Caki2 (cell line): ENCODE measurements at regions not wholly inside any gene's neighbourhood (a gene's known extent, or its start where the extent isn't known, plus 50 kb on each side); places are given as distances from the start of the nearest gene placed in this dataset.
"Not testable (repeated sequence)": the region's sequence is repeated elsewhere in the genome, so short reads cannot be mapped to it uniquely, and the experiment has no call there.

Experiments
- DNase-seq: peaks from one replicate; pipeline ENCODE4 v3.0.0-alpha.2; 2015; ENCODE audit warnings: low read depth
- in situ Hi-C: cut with HindIII; loops from 2 replicates; pipeline ENCODE4 v1.10.0; 2016; ENCODE audit warnings: low sequenced_read_pairs, low pct_unique_long_range_greater_than_20kb, mixed read lengths

GRCh38 chr6:12484519-12484918 is 194.4 kb downstream of the EDN1 start:
- DNase-seq = no peak
- in situ Hi-C loops = no loop called here

GRCh38 chr6:12485226-12485764 is 195.1 kb downstream of the EDN1 start:
- DNase-seq = no peak
- in situ Hi-C loops = no loop called here

DNA sequence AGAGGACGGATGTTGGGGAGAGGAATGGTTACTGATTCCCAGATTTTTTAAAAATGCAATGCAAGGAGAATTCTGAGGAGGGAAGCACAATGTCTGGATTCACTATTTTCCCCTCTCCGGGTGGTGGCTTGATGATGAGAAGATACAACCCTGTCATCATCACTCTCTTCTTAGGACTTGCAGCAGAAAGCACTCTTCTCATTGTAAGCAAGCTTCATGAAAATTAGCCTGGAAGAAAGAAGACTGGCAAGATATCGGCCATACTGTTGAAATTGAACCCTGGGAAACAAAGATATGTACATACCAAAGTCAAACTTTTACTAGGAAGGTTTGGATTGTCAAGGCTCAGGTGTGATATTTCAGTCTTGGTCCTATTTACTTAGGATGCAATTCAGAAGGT is 195.7 kb downstream of the EDN1 start:
- in situ Hi-C loops = no loop called here
- DNase-seq = no peak

DNA sequence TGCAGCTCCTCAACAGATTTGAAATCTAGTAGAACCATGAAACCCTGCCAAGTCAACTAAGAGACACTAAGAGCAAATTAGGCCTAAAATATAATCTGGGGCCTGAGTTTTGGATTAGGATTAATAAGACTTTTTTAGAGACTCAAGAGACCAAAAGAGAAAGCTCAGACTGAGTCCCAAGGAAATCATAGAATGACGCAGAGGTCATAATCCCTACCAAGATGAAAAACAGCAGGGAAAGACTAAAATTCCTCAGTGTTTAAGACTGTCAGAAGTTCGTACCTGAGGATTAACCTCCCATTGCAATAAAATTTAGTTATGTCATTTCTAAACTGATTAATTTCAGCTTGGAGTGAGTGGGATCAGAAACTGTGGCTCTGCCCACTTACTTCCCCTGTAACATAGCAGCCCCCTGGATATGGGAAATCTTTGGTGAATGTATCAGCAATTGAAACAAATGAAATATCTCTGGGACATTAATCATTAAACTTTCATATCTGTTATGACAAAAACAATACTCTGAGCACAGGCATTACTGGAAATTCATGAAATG is 200.3 kb downstream of the EDN1 start:
- in situ Hi-C loops = no loop called here
- no peak for DNase-seq

GRCh38 chr6:12490904-12491571 is 200.9 kb downstream of the EDN1 start:
- DNase-seq = peak; percentile 4

DNA sequence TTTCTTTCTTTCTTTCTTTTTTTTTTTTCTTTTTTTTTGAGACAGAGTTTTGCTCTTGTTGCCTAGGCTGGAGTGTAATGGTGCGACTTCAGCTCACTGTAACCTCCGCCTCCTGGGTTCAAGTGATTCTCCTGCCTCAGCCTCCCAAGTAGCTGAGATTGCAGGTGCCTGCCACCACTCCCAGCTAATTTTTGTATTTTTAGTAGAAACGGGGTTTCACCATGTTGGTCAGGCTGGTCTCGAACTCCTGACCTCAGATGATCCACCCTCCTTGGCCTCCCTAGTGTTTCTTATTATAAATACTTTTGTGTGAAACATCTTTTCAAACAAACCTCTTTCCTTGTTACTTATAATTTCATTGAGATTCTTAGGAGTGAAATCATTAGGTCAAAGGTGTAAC is 202.8 kb downstream of the EDN1 start:
- DNase-seq, in situ Hi-C loops: not testable (repeated sequence)

More at GRCh38 chr6:12490904-12491571, 200.9 kb downstream of the EDN1 start:
- in situ Hi-C loops = no loop called here

- DNase-seq = no peak
- in situ Hi-C loops = no loop called here
Observed at GRCh38 chr6:12493446-12493845, 203.3 kb downstream of the EDN1 start.

DNA sequence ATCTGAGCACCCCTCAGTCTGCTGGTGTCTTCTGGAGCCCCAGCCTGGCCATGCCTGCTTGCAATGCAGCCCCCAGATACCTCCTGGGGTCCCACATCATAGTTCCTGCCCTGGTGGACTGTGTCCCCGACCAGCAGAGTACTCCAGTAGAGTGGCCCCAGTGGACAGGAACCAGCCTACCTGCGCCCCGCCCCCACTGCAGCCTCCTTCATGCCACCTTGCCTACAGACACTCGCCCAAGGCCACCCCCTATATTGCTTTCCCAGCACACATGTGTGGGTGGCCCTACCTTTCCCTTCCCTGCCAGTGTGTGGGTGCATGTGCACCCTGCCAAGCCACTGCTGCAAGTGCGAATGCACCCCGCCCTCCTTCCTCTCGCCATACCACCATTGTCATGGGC is 204.0 kb downstream of the EDN1 start:
- no peak for DNase-seq
- in situ Hi-C loops = no loop called here

DNA sequence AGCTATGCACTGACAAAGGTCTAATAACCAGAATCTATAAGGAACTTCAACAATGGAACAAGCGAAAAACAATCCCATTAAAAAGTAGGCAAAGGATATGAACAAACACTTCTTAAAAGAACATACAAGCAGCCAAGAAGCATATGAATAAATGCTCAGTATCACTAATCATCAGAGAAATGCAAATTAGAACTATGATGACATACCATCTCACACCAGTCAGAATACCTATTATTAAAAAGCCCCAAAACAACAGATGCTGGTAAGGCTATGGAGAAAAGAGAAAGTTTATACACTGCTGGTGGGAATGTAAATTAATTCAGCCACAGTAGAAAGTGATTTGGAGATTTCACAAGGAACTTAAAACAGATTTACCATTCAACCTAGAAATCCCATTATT is 211.8 kb downstream of the EDN1 start:
- no peak for DNase-seq
- in situ Hi-C loops = no loop called here

GRCh38 chr6:12504325-12504966 is 212.1 kb upstream of the PHACTR1 start:
- in situ Hi-C loops = no loop called here
- DNase-seq = no peak

- in situ Hi-C loops = no loop called here
- DNase-seq = no peak
Observed at GRCh38 chr6:12505486-12505885, 211.1 kb upstream of the PHACTR1 start.

DNA sequence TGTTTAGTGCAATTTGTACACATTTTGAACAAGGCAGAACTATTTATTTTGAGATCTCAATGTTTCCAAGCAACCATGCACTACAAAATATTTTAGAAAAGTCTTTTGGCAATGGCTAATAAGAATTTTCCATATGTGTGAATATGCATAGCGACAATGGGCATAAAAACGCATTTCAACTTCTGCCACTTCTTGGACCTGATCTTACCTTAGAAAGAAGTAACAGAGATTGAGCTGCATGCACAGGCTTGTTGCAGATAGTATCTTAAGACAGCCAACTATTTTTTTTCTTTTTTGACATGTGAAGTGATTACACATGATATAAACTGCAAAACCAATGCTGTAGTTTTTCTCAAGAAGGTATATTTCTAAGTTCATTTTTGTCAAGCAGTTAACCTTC is 210.4 kb upstream of the PHACTR1 start:
- no peak for DNase-seq
- in situ Hi-C loops = no loop called here

DNA sequence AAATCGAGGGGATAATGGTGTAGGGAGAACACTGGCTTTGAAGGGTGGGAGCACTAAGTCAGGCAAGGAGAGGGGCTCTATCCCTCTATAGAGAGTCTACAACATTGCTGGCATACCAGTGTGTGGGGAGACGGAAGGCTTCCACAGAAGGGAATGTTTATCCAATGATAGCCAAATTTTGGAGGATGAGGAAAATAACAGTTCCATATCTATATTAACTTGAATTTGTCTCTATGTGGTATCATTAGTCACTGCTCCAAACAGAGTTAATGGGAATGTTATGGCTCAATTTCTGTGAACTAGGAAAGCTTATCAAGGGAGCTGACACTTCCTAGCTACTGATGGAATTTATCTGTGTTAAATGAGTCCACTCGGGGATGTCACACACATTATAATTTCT is 208.9 kb upstream of the PHACTR1 start:
- in situ Hi-C loops = no loop called here
- DNase-seq = no peak

DNA sequence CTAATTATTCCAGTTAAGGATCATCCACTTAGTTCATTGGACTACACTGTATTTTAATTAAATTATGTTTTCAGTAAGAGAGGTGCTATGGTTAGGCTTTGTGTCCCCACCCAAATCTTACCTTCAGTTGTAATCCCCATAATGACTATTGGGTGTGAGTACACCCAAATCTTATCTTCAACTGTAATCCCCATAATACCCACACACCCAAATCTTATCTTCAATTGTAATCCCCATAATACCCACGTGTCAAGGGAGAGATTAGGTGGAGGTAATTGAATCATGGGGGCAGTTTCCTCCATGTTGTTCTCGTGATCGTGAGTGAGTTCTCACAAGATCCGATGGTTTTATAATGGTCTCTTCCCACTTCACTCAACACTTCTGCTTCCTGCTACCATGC is 208.0 kb upstream of the PHACTR1 start:
- DNase-seq = no peak
- in situ Hi-C loops = no loop called here

- no peak for DNase-seq
- in situ Hi-C loops = no loop called here
Observed at GRCh38 chr6:12509060-12509459, 207.5 kb upstream of the PHACTR1 start.

- in situ Hi-C loops = no loop called here
- no peak for DNase-seq
Observed at GRCh38 chr6:12516070-12516469, 200.5 kb upstream of the PHACTR1 start.

GRCh38 chr6:12522347-12522746 is 194.2 kb upstream of the PHACTR1 start:
- no peak for DNase-seq
- in situ Hi-C loops = no loop called here

DNA sequence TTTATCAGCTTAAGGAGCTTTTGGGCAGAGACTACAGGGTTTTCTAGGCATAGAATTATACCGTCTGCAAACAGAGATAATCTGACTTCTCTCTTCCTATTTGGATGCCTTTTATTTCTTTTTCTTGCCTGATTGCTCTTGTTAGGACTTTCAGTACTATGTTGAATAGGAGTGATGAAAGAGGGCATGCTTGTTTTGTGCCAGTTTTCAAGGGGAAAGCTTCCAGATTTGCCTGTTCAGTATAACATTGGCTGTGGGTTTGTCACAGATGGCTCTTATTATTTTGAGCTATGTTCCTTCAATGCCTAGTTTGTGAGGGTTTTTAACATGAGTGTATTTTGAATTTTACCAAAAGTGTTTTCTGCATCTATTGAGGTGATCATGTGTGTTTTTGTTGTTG is 192.8 kb upstream of the PHACTR1 start:
- in situ Hi-C loops = no loop called here
- DNase-seq = no peak

GRCh38 chr6:12525276-12525675 is 191.3 kb upstream of the PHACTR1 start:
- in situ Hi-C loops = no loop called here
- DNase-seq = no peak

GRCh38 chr6:12527339-12527738 is 189.2 kb upstream of the PHACTR1 start:
- DNase-seq = no peak
- in situ Hi-C loops = no loop called here
